ENCODE measurements at regions not wholly inside any gene's neighbourhood (a gene's known extent, or its start where the extent isn't known, plus 50 kb on each side); places are given as distances from the start of the nearest gene placed in this dataset.

DNA sequence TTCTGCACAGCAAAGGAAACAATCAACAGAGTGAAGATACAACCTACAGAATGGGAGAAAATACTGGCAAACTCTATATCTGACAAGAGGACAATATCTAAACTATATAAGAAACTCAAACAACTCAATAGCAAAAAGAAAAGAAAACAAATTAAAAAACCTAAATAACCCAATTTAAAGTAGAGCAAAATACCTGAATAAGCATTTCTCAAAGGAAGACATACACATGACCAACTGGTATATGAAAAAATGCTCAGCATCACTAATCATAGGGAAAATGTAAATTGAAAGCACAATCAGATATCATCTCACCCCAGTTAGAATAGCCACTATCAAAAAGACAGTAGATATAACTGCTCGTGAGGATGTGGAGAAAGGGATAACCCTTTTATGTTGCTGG is 87.8 kb upstream of the FOXA2 start:
- TF ChIP-seq EZH2 (conservative IDR thresholded peaks at IDR 0.05; ENCODE audit: low read depth, low read length), result no peak
- TF ChIP-seq, protein P1, sequence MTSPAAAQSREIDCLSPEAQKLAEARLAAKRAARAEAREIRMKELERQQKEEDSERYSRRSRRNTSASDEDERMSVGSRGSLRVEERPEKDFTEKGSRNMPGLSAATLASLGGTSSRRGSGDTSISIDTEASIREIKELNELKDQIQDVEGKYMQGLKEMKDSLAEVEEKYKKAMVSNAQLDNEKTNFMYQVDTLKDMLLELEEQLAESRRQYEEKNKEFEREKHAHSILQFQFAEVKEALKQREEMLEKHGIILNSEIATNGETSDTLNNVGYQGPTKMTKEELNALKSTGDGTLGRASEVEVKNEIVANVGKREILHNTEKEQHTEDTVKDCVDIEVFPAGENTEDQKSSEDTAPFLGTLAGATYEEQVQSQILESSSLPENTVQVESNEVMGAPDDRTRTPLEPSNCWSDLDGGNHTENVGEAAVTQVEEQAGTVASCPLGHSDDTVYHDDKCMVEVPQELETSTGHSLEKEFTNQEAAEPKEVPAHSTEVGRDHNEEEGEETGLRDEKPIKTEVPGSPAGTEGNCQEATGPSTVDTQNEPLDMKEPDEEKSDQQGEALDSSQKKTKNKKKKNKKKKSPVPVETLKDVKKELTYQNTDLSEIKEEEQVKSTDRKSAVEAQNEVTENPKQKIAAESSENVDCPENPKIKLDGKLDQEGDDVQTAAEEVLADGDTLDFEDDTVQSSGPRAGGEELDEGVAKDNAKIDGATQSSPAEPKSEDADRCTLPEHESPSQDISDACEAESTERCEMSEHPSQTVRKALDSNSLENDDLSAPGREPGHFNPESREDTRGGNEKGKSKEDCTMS (CRISPR knock-in tag; conservative IDR thresholded peaks at IDR 0.05), result no peak
- TF ChIP-seq KDM4B (CRISPR knock-in tag; IDR thresholded peaks at IDR 0.05), result no peak
- no peak for TF ChIP-seq POLR2AphosphoS5 (IDR thresholded peaks at IDR 0.05; ENCODE audit: low read depth, low read length)
- no peak for TF ChIP-seq ZBTB7A (CRISPR knock-in tag; IDR thresholded peaks at IDR 0.05)
- TF ChIP-seq SETDB1 (CRISPR knock-in tag; IDR thresholded peaks at IDR 0.05; ENCODE audit: borderline replicate concordance), result no peak

All from HepG2 (cell line).